ENCODE measurements at regions not wholly inside any gene's neighbourhood (a gene's known extent, or its start where the extent isn't known, plus 50 kb on each side); places are given as distances from the start of the nearest gene placed in this dataset.

GRCh38 chrX:20499763-20500162, 233.1 kb upstream of the RPS6KA3 start:
- H2AFZ ChIP-seq (ENCODE audit: low read length) = no peak overlapping the region
- H3K79me2 ChIP-seq (ENCODE audit: insufficient read depth, low read length) = no peaks in the 10 kb centered on the region
- H3F3A ChIP-seq (ENCODE audit: low read depth) = no peaks in the 10 kb centered on the region
- no peaks in the 10 kb centered on the region for H3K36me3 ChIP-seq (ENCODE audit: insufficient read depth, low read length)
- no peak overlapping the region for H3K9ac ChIP-seq (ENCODE audit: low read depth, low read length, poor library complexity, severe bottlenecking)
- H3K4me3 ChIP-seq (ENCODE audit: low read length, poor library complexity, severe bottlenecking) = no peak overlapping the region
- H4K20me1 ChIP-seq (ENCODE audit: insufficient read depth, low read length, poor library complexity, severe bottlenecking) = no peaks in the 10 kb centered on the region
- no peaks in the 10 kb centered on the region for H3K9me3 ChIP-seq (ENCODE audit: insufficient read depth, low read depth, low read length)
- no peaks in the 10 kb centered on the region for H3K4me1 ChIP-seq (ENCODE audit: insufficient read depth, low read length, poor library complexity, severe bottlenecking)
- H3K9me2 ChIP-seq (replicated peaks; ENCODE audit: low read depth, low read length) = no peaks in the 10 kb centered on the region
- no peak overlapping the region for H3K4me2 ChIP-seq (ENCODE audit: low read depth, low read length, poor library complexity, severe bottlenecking)
- TF ChIP-seq, protein P1, sequence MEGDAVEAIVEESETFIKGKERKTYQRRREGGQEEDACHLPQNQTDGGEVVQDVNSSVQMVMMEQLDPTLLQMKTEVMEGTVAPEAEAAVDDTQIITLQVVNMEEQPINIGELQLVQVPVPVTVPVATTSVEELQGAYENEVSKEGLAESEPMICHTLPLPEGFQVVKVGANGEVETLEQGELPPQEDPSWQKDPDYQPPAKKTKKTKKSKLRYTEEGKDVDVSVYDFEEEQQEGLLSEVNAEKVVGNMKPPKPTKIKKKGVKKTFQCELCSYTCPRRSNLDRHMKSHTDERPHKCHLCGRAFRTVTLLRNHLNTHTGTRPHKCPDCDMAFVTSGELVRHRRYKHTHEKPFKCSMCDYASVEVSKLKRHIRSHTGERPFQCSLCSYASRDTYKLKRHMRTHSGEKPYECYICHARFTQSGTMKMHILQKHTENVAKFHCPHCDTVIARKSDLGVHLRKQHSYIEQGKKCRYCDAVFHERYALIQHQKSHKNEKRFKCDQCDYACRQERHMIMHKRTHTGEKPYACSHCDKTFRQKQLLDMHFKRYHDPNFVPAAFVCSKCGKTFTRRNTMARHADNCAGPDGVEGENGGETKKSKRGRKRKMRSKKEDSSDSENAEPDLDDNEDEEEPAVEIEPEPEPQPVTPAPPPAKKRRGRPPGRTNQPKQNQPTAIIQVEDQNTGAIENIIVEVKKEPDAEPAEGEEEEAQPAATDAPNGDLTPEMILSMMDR (conservative IDR thresholded peaks at IDR 0.05; ENCODE audit: low read length) = no peak
- TF ChIP-seq EZH2phosphoT487 (IDR thresholded peaks at IDR 0.05; ENCODE audit: borderline replicate concordance) = no peak
- no peaks in the 10 kb centered on the region for H3K27me3 ChIP-seq (ENCODE audit: insufficient read depth, low read length, poor library complexity, severe bottlenecking)

GRCh38 chrX:20498851-20499635, 232.3 kb upstream of the RPS6KA3 start:
- H3K36me3 ChIP-seq (ENCODE audit: insufficient read depth, low read length) = no peaks in the 10 kb centered on the region
- H3K9me2 ChIP-seq (replicated peaks; ENCODE audit: low read depth, low read length) = no peaks in the 10 kb centered on the region
- H4K20me1 ChIP-seq (ENCODE audit: insufficient read depth, low read length, poor library complexity, severe bottlenecking) = no peaks in the 10 kb centered on the region
- H3K4me3 ChIP-seq (ENCODE audit: low read length, poor library complexity, severe bottlenecking) = no peak overlapping the region
- H3K9me3 ChIP-seq (ENCODE audit: insufficient read depth, low read depth, low read length) = no peaks in the 10 kb centered on the region
- H3K27me3 ChIP-seq (ENCODE audit: insufficient read depth, low read length, poor library complexity, severe bottlenecking) = no peaks in the 10 kb centered on the region
- H3K4me2 ChIP-seq (ENCODE audit: low read depth, low read length, poor library complexity, severe bottlenecking) = no peak overlapping the region
- no peaks in the 10 kb centered on the region for H3F3A ChIP-seq (ENCODE audit: low read depth)
- no peak overlapping the region for H2AFZ ChIP-seq (ENCODE audit: low read length)
- TF ChIP-seq, protein P1 (conservative IDR thresholded peaks at IDR 0.05; ENCODE audit: low read length) = no peak
- no peak for TF ChIP-seq EZH2phosphoT487 (IDR thresholded peaks at IDR 0.05; ENCODE audit: borderline replicate concordance)
- no peaks in the 10 kb centered on the region for H3K4me1 ChIP-seq (ENCODE audit: insufficient read depth, low read length, poor library complexity, severe bottlenecking)
- no peaks in the 10 kb centered on the region for H3K79me2 ChIP-seq (ENCODE audit: insufficient read depth, low read length)
- H3K9ac ChIP-seq (ENCODE audit: low read depth, low read length, poor library complexity, severe bottlenecking) = no peak overlapping the region

GRCh38 chrX:20495575-20495974, 228.9 kb upstream of the RPS6KA3 start:
- Histone ChIP-seq H3K4me3 (ENCODE audit: low read length, poor library complexity, severe bottlenecking) (no peak overlapping the region), H3K4me2 (ENCODE audit: low read depth, low read length, poor library complexity, severe bottlenecking) (no peak overlapping the region), H2AFZ (ENCODE audit: low read length) (no peak overlapping the region), H3F3A (ENCODE audit: low read depth) (no peaks in the 10 kb centered on the region), H3K27me3 (ENCODE audit: insufficient read depth, low read length, poor library complexity, severe bottlenecking) (no peaks in the 10 kb centered on the region), H3K36me3 (ENCODE audit: insufficient read depth, low read length) (no peaks in the 10 kb centered on the region), H3K4me1 (ENCODE audit: insufficient read depth, low read length, poor library complexity, severe bottlenecking) (no peaks in the 10 kb centered on the region), H3K79me2 (ENCODE audit: insufficient read depth, low read length) (no peaks in the 10 kb centered on the region), H3K9me3 (ENCODE audit: insufficient read depth, low read depth, low read length) (no peaks in the 10 kb centered on the region), H4K20me1 (ENCODE audit: insufficient read depth, low read length, poor library complexity, severe bottlenecking) (no peaks in the 10 kb centered on the region), H3K9ac (ENCODE audit: low read depth, low read length, poor library complexity, severe bottlenecking) (no peak overlapping the region), H3K9me2 (replicated peaks; ENCODE audit: low read depth, low read length) (no peaks in the 10 kb centered on the region)
- TF ChIP-seq EZH2phosphoT487 (IDR thresholded peaks at IDR 0.05; ENCODE audit: borderline replicate concordance) = no peak
- TF ChIP-seq, protein P1 (conservative IDR thresholded peaks at IDR 0.05; ENCODE audit: low read length) = no peak
